IPS-20b (cell line): ENCODE measurements at regions not wholly inside any gene's neighbourhood (a gene's known extent, or its start where the extent isn't known, plus 50 kb on each side); places are given as distances from the start of the nearest gene placed in this dataset.
A peak's percentile ranks its signal among the peaks of the same experiment; 100 is the strongest.
"Not testable (repeated sequence)": the region's sequence is repeated elsewhere in the genome, so short reads cannot be mapped to it uniquely, and the experiment has no call there.

Source experiments
- H3K27ac ChIP-seq: one replicate; pipeline ENCODE4 v1.5.1; 2013; ENCODE audit warnings: low read length
- H3K27me3 ChIP-seq: 2 replicates; pipeline ENCODE4 v1.6.1; 2013; ENCODE audit warnings: mild to moderate bottlenecking, low read length, inconsistent platforms; ENCODE audit not compliant: insufficient read depth
- H3K36me3 ChIP-seq: 2 replicates; pipeline ENCODE4 v1.6.1; 2013; ENCODE audit warnings: low read depth, mild to moderate bottlenecking, inconsistent platforms, low read length, moderate library complexity; ENCODE audit not compliant: insufficient read depth
- H3K4me1 ChIP-seq: 2 replicates; pipeline ENCODE4 v1.6.1; 2013; ENCODE audit warnings: mild to moderate bottlenecking, control low read depth, inconsistent platforms, low read length, moderate library complexity; ENCODE audit not compliant: insufficient read depth
- H3K4me3 ChIP-seq: 2 replicates; pipeline ENCODE4 v1.5.1; 2013; ENCODE audit warnings: mild to moderate bottlenecking, low read length, inconsistent platforms
- H3K9ac ChIP-seq: 2 replicates; pipeline ENCODE4 v1.6.1; 2013; ENCODE audit warnings: low read depth, mild to moderate bottlenecking, inconsistent platforms, low read length, moderate library complexity
- H3K9me3 ChIP-seq: 2 replicates; pipeline ENCODE4 v1.6.1; 2013; ENCODE audit warnings: mild to moderate bottlenecking, low read depth, low read length, inconsistent platforms; ENCODE audit not compliant: insufficient read depth

- peaks cover 4% of the 10 kb centered on the region; the same call in 1 of the 2 replicates for H3K4me1 ChIP-seq
- H3K36me3 ChIP-seq, result no peaks in the 10 kb centered on the region
- no peak overlapping the region for H3K9ac ChIP-seq
- H3K4me3 ChIP-seq, result no peak overlapping the region
- no peaks in the 10 kb centered on the region; the same call in 1 of the 2 replicates for H3K9me3 ChIP-seq
- no peaks in the 10 kb centered on the region for H3K27me3 ChIP-seq
- no peak overlapping the region for H3K27ac ChIP-seq
These were observed 243.9 kb downstream of the TRIML1 start for GRCh38 chr4:188383180-188383579.

- Histone ChIP-seq H3K4me3 (no peak overlapping the region), H3K27me3 (no peaks in the 10 kb centered on the region), H3K4me1 (peaks cover 4% of the 10 kb centered on the region; the same call in 1 of the 2 replicates), H3K9me3 (peaks cover 20% of the 10 kb centered on the region), H3K36me3 (no peaks in the 10 kb centered on the region), H3K9ac (no peak overlapping the region), H3K27ac (no peak overlapping the region)
These were observed 248.0 kb downstream of the TRIML1 start for GRCh38 chr4:188387179-188387791.

- H3K27me3 ChIP-seq, H3K36me3 ChIP-seq: not testable (repeated sequence)
These were observed 252.1 kb downstream of the TRIML1 start for GRCh38 chr4:188391349-188391748.

GRCh38 chr4:188396037-188396436, 256.8 kb downstream of the TRIML1 start:
- Histone ChIP-seq H3K4me1 (peaks cover 20% of the 10 kb centered on the region; the same call in 1 of the 2 replicates), H3K36me3 (no peaks in the 10 kb centered on the region), H3K4me3 (no peak overlapping the region), H3K9me3 (peaks cover 2% of the 10 kb centered on the region), H3K27me3 (no peaks in the 10 kb centered on the region), H3K9ac (no peak overlapping the region), H3K27ac (no peak overlapping the region)

More at GRCh38 chr4:188391349-188391748, 252.1 kb downstream of the TRIML1 start:
- H3K4me3 ChIP-seq, H3K4me1 ChIP-seq, H3K9ac ChIP-seq, H3K27ac ChIP-seq: not testable (repeated sequence)
- peaks cover 20% of the 10 kb centered on the region for H3K9me3 ChIP-seq

- H3K4me3 ChIP-seq, result no peak overlapping the region; the same call in 1 of the 2 replicates
- peaks cover 23% of the 10 kb centered on the region; the same call in 1 of the 2 replicates for H3K4me1 ChIP-seq
- H3K27me3 ChIP-seq, result no peaks in the 10 kb centered on the region
- peak overlapping the region; percentile 79 for H3K27ac ChIP-seq
- H3K36me3 ChIP-seq, result no peaks in the 10 kb centered on the region
- H3K9me3 ChIP-seq, result no peaks in the 10 kb centered on the region; the same call in 1 of the 2 replicates
- H3K9ac ChIP-seq, result peak overlapping the region; percentile 24; the same call in 1 of the 2 replicates
These were observed 260.6 kb downstream of the TRIML1 start for GRCh38 chr4:188399834-188400233.

- Histone ChIP-seq H3K27me3 (no peaks in the 10 kb centered on the region), H3K9me3 (no peaks in the 10 kb centered on the region; the same call in 1 of the 2 replicates), H3K4me3 (peak overlapping the region; percentile 6; the same call in 1 of the 2 replicates), H3K27ac (peak overlapping the region; percentile 79), H3K4me1 (peaks cover 23% of the 10 kb centered on the region; the same call in 1 of the 2 replicates), H3K9ac (peak overlapping the region; percentile 24), H3K36me3 (no peaks in the 10 kb centered on the region)
These were observed 261.2 kb downstream of the TRIML1 start for GRCh38 chr4:188400451-188400850.

DNA sequence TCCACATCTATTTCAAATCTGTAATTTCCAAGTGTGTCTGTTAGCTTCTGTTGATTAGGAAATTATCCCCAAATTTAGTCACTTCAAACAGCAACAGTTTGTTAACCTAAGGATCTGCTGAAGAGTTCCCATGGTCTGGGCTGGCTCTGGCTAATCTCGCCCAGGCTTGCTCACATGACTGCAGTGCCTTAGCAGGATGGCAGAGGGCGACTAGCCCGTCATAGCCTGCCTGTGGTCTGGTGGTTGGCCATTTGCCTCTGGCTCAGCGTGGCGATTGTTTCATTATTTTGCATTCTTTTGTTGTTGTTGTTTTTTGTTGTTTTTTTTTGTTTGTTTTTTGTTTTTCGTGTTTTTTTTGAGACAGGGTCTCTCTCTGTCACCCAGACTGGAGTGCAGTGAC, 264.0 kb downstream of the TRIML1 start:
- H3K4me1 ChIP-seq, result peaks cover 26% of the 10 kb centered on the region; the same call in 1 of the 2 replicates
- no peaks in the 10 kb centered on the region for H3K27me3 ChIP-seq
- no peak overlapping the region for H3K4me3 ChIP-seq
- H3K9me3 ChIP-seq, result no peaks in the 10 kb centered on the region
- H3K36me3 ChIP-seq, result no peaks in the 10 kb centered on the region
- no peak overlapping the region for H3K27ac ChIP-seq
- no peak overlapping the region for H3K9ac ChIP-seq

GRCh38 chr4:188405071-188405835, 266.0 kb downstream of the TRIML1 start:
- not testable (repeated sequence) for H3K9me3 ChIP-seq, H3K27me3 ChIP-seq, H3K27ac ChIP-seq, H3K4me3 ChIP-seq, H3K36me3 ChIP-seq, H3K9ac ChIP-seq
- H3K4me1 ChIP-seq, result peaks cover 13% of the 10 kb centered on the region; the same call in 1 of the 2 replicates

DNA sequence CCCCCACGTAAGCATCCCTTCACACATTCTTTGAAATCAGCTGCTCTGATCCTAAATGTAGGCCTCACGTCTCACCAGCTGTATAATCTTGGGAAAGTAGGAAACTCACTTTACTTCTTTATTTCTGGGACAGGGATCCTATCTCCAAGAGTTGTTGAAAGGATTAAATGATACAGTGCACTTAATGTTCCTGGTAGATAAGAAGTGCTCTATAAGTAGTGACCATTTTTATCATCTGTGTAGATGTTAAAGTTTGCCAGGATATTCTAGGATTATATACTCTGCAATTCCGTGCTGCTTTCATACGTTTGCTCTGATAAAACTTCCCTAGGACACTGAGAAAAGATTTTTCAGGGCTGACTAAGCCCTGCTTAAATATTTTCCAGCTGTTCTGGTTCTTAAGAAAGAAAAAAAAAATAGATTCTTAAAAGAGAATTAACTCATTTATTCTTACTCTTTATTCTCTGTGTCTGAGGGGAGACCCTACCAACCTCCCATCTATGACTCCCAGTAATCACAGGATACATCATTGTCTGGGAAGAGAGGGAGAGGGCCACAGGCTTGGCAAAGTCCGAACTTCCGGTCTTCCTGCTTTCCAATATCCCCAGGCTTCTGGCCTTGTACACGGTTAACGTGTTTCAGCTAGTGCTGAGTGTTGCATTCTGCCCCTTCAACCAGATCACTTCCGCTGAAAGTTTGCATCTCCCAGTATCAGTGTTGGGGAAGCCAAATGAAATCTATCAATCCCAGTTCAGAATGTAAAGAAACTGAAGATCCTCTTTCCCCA, 269.2 kb downstream of the TRIML1 start:
- H3K9me3 ChIP-seq, result no peaks in the 10 kb centered on the region
- no peaks in the 10 kb centered on the region for H3K36me3 ChIP-seq
- peaks cover 3% of the 10 kb centered on the region; the same call in 1 of the 2 replicates for H3K4me1 ChIP-seq
- no peak overlapping the region for H3K9ac ChIP-seq
- no peak overlapping the region for H3K27ac ChIP-seq
- no peak overlapping the region for H3K4me3 ChIP-seq
- no peaks in the 10 kb centered on the region for H3K27me3 ChIP-seq

DNA sequence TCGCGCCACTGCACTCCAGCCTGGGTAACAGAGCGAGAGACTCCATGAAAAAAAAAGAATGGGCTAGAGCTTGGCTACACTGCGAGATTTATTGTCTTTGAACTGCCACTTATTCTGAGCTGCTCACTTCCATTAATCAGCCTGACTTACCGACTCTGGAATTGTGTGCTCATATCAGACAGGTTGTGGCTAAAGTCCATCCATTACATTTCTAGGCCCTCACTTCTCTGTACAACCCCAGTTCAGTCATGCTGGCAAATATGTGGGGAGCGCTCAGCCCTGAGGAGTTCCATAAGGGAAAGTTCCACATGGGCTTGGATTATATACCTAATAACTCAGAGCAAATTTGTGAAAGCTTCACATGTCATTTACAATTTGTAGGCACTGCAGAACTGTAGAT, 270.6 kb downstream of the TRIML1 start:
- no peak overlapping the region for H3K27ac ChIP-seq
- no peaks in the 10 kb centered on the region for H3K27me3 ChIP-seq
- H3K36me3 ChIP-seq, result no peaks in the 10 kb centered on the region
- H3K4me1 ChIP-seq, result peaks cover 3% of the 10 kb centered on the region; the same call in 1 of the 2 replicates
- no peak overlapping the region for H3K9ac ChIP-seq
- no peaks in the 10 kb centered on the region for H3K9me3 ChIP-seq
- H3K4me3 ChIP-seq, result no peak overlapping the region

DNA sequence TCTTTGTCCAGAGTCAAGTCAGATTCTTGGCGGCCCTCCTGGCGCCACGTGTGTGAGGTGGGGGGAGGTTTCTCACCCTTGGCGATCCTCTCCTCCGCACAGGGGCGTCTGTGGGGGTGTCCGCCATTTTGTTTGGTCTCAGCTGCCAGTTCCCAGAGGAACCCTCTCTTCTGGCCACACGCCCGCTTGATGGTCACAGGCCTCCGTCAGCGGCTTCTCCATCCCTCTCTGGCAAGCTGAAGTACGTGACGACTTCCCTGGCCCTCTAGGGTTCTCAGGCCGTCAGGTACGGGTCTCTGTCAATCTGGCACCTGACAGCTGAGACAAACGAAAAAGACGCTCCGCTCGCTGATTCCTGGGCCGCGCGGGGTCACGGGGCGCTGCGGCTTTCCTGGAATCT, 272.6 kb downstream of the TRIML1 start:
- H3K9ac ChIP-seq, result no peak overlapping the region
- no peak overlapping the region for H3K27ac ChIP-seq
- H3K27me3 ChIP-seq, result no peaks in the 10 kb centered on the region
- no peaks in the 10 kb centered on the region for H3K36me3 ChIP-seq
- H3K4me1 ChIP-seq, result peaks cover 3% of the 10 kb centered on the region; the same call in 1 of the 2 replicates
- no peaks in the 10 kb centered on the region for H3K9me3 ChIP-seq
- H3K4me3 ChIP-seq, result no peak overlapping the region
